B cell (primary cell): ENCODE measurements at regions not wholly inside any gene's neighbourhood (a gene's known extent, or its start where the extent isn't known, plus 50 kb on each side); places are given as distances from the start of the nearest gene placed in this dataset.

Experiments
- EZH2 ChIP-seq: IDR thresholded peaks from 2 replicates; pipeline ENCODE4 v1.6.1; 2012; ENCODE audit warnings: borderline replicate concordance, low read depth, mild to moderate bottlenecking, moderate library complexity, low read length; ENCODE audit not compliant: insufficient read depth, poor library complexity, severe bottlenecking
- TF ChIP-seq, protein P1 (sequence below): fragments of 200-600 bp; IDR thresholded peaks from one replicate; pipeline ENCODE4 v1.8.0; 2022; ENCODE audit warnings: antibody characterized with exemption, mild to moderate bottlenecking

DNA sequence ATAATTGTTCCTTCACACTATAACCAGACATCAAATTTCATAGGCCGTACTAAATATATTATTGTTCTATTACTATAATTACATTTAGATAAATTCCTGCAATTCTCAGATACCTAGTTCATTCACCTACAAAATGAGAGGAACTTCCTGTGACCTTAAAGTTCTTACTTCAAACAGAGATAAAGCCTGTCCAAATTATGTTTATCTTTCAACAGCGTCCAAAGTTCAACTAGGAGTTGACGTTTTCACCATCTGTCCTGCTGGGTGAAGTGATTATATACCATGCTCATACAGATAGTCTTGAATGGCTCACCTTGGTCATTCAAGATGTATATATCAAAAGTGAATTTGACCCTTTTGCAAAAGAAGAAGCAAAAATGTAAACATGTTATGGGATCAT lies 440.6 kb downstream of the CDH8 start:
- TF ChIP-seq EZH2: no peak
- TF ChIP-seq, protein P1, sequence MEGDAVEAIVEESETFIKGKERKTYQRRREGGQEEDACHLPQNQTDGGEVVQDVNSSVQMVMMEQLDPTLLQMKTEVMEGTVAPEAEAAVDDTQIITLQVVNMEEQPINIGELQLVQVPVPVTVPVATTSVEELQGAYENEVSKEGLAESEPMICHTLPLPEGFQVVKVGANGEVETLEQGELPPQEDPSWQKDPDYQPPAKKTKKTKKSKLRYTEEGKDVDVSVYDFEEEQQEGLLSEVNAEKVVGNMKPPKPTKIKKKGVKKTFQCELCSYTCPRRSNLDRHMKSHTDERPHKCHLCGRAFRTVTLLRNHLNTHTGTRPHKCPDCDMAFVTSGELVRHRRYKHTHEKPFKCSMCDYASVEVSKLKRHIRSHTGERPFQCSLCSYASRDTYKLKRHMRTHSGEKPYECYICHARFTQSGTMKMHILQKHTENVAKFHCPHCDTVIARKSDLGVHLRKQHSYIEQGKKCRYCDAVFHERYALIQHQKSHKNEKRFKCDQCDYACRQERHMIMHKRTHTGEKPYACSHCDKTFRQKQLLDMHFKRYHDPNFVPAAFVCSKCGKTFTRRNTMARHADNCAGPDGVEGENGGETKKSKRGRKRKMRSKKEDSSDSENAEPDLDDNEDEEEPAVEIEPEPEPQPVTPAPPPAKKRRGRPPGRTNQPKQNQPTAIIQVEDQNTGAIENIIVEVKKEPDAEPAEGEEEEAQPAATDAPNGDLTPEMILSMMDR: no peak
